NT2/D1 (cell line): ENCODE measurements at regions not wholly inside any gene's neighbourhood (a gene's known extent, or its start where the extent isn't known, plus 50 kb on each side); places are given as distances from the start of the nearest gene placed in this dataset.

Source experiments
- SUZ12 ChIP-seq: IDR thresholded peaks from 2 replicates; pipeline ENCODE4 v1.6.1; 2011; ENCODE audit not compliant: insufficient read length, insufficient read depth; ENCODE audit errors: extremely low read depth
- ZNF274 ChIP-seq: IDR thresholded peaks from 2 replicates; pipeline ENCODE4 v1.6.1; 2011; ENCODE audit warnings: mild to moderate bottlenecking, low read depth, low read length

GRCh38 chr5:2806176-2806575 is 54.7 kb upstream of the IRX2 start:
- TF ChIP-seq SUZ12 (no peak), ZNF274 (no peak)
